ENCODE measurements at regions not wholly inside any gene's neighbourhood (a gene's known extent, or its start where the extent isn't known, plus 50 kb on each side); places are given as distances from the start of the nearest gene placed in this dataset.
"Not testable (repeated sequence)": the region's sequence is repeated elsewhere in the genome, so short reads cannot be mapped to it uniquely, and the experiment has no call there.

DNA sequence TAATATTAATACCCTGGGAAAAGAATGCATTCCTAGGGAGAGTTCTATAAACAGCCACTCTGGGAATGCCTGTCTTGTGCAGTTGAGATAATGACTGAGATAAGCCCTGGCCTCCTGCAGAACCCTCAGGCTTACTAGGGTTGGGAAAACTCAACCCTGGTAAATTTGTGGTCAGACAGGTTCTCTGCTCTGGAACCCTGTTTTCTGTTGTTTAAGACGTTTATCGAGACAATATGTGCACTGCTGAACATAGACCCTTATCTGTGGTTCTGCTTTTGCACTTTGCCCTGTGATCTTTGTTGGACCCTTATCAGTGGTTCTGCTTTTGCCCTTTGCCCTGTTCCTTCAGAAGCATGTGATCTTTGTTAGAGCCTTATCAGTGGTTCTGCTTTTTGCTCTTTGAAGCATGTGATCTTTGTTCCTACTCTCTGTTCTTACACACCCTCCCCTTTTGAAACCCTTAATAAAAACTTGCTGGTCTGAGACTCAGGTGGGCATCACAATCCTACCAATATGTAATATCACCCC lies 2754.0 kb downstream of the PCDH9 start:
- not testable (repeated sequence) for H3K9me3 ChIP-seq (ENCODE audit: control insufficient read depth in 2 of 2, insufficient read depth in 1 of 2, low read depth in 1 of 2, low read length in 1 of 2); H3K27ac ChIP-seq (ENCODE audit: low read depth in 1 of 3, low read length in 2 of 3); FAIRE-seq; H3K27me3 ChIP-seq (ENCODE audit: control insufficient read depth in 3 of 3, insufficient read depth in 3 of 3, low read length in 3 of 3); H3K36me3 ChIP-seq (ENCODE audit: control insufficient read depth in 3 of 3, insufficient read depth in 2 of 3, low read depth in 1 of 3, low read length in 3 of 3); H3K4me3 ChIP-seq (ENCODE audit: low read depth in 1 of 3, low read length in 3 of 3); H3K4me1 ChIP-seq (ENCODE audit: control insufficient read depth in 3 of 3, insufficient read depth in 2 of 3, low read depth in 1 of 3, low read length in 2 of 3)
- 24 to 64% (median 27%) methylated on average over 2 of the region's 2 CpGs for WGBS, 3 donors
- DNase-seq = peak in 1 of 2 donors; percentile 19

DNA sequence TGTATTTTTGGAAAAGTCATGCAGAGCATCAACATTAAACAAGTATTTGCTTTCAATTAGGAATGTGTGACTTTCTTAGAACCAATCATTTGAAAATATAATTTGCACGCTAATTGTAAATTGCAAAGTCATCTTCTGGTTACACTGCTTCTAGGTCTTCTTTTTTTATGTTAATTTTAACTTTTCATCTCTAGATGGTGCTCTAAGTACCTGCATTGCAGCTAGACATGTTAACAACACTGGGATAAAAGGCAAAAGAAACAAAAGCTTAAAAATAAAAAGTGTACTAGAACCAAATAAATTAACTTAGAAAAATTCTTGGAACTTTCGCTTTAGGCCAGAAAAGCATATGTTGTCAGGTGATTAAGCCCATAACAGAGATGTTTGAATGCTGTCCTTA lies 2758.2 kb downstream of the PCDH9 start:
- H3K27ac ChIP-seq (ENCODE audit: low read depth in 1 of 3, low read length in 2 of 3) = no peak overlapping the region

DNA sequence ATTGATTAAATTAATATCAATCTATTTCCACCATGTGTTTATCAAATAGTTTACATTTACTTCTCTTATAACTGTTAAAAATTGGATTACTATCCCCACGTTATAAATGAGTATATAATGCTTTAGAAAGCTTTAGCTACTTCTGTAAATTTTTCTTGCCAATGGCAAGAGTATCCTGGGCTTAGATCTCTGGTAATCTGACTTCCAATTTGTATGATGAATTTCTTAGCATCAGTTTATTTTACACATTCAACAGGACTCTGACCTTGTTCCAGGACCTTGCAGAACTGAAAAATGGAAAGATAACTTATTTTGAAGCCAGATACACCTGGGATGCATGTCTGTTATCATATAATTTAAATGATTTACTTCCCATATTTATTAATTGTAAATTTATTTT lies 2759.4 kb downstream of the PCDH9 start:
- Histone ChIP-seq H3K27me3 (ENCODE audit: control insufficient read depth in 3 of 3, insufficient read depth in 3 of 3, low read length in 3 of 3) (no peaks in the 10 kb centered on the region), H3K4me3 (ENCODE audit: low read depth in 1 of 3, low read length in 3 of 3) (no peak overlapping the region), H3K27ac (ENCODE audit: low read depth in 1 of 3, low read length in 2 of 3) (no peak overlapping the region), H3K9me3 (ENCODE audit: control insufficient read depth in 2 of 2, insufficient read depth in 1 of 2, low read depth in 1 of 2, low read length in 1 of 2) (peaks cover 0 to 1% of the 10 kb centered on the region in 2 donors), H3K36me3 (ENCODE audit: control insufficient read depth in 3 of 3, insufficient read depth in 2 of 3, low read depth in 1 of 3, low read length in 3 of 3) (no peaks in the 10 kb centered on the region), H3K4me1 (ENCODE audit: control insufficient read depth in 3 of 3, insufficient read depth in 2 of 3, low read depth in 1 of 3, low read length in 2 of 3) (no peaks in the 10 kb centered on the region)
- no peak for DNase-seq
- no peak for FAIRE-seq
- WGBS, 3 donors = 25 to 44% (median 38%) methylated on average over 1 of the region's 1 CpG

More for the DNA sequence above, 2758.2 kb downstream of the PCDH9 start:
- DNase-seq (no peak), FAIRE-seq (no peak)
- Histone ChIP-seq H3K9me3 (ENCODE audit: control insufficient read depth in 2 of 2, insufficient read depth in 1 of 2, low read depth in 1 of 2, low read length in 1 of 2) (peaks cover 0 to 9% of the 10 kb centered on the region in 2 donors), H3K36me3 (ENCODE audit: control insufficient read depth in 3 of 3, insufficient read depth in 2 of 3, low read depth in 1 of 3, low read length in 3 of 3) (no peaks in the 10 kb centered on the region), H3K27me3 (ENCODE audit: control insufficient read depth in 3 of 3, insufficient read depth in 3 of 3, low read length in 3 of 3) (no peaks in the 10 kb centered on the region), H3K4me1 (ENCODE audit: control insufficient read depth in 3 of 3, insufficient read depth in 2 of 3, low read depth in 1 of 3, low read length in 2 of 3) (no peaks in the 10 kb centered on the region), H3K4me3 (ENCODE audit: low read depth in 1 of 3, low read length in 3 of 3) (no peak overlapping the region)
- 51 to 66% (median 60%) methylated on average over 2 of the region's 2 CpGs for WGBS, 3 donors

DNA sequence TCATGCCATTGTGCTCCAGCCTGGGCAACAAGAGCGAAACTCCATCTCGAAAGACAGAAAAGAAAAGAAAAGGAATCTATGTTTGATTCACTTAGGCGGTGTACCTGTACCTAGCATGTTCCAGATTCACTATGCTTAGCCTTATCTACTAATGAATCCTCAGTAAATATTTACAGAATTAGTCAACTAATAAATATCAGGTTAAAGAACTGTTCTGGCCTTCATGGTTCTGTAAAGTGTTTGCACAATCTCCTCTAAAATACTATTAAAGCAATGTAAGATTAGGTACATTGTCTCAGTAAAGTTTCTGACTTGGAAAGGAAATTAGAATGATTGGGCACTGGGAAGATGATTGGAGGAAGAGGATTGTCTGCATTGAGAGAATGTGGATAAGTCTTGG lies 2770.4 kb downstream of the PCDH9 start:
- no peaks in the 10 kb centered on the region for H3K27me3 ChIP-seq (ENCODE audit: control insufficient read depth in 3 of 3, insufficient read depth in 3 of 3, low read length in 3 of 3)
- H3K4me3 ChIP-seq (ENCODE audit: low read depth in 1 of 3, low read length in 3 of 3) = no peak overlapping the region
- H3K9me3 ChIP-seq (ENCODE audit: control insufficient read depth in 2 of 2, insufficient read depth in 1 of 2, low read depth in 1 of 2, low read length in 1 of 2) = no peaks in the 10 kb centered on the region
- WGBS, 3 donors = 90 to 99% (median 95%) methylated on average over 3 of the region's 3 CpGs
- H3K4me1 ChIP-seq (ENCODE audit: control insufficient read depth in 3 of 3, insufficient read depth in 2 of 3, low read depth in 1 of 3, low read length in 2 of 3) = no peaks in the 10 kb centered on the region
- FAIRE-seq (no peak), DNase-seq (no peak)
- no peaks in the 10 kb centered on the region for H3K36me3 ChIP-seq (ENCODE audit: control insufficient read depth in 3 of 3, insufficient read depth in 2 of 3, low read depth in 1 of 3, low read length in 3 of 3)
- H3K27ac ChIP-seq (ENCODE audit: low read depth in 1 of 3, low read length in 2 of 3) = no peak overlapping the region

DNA sequence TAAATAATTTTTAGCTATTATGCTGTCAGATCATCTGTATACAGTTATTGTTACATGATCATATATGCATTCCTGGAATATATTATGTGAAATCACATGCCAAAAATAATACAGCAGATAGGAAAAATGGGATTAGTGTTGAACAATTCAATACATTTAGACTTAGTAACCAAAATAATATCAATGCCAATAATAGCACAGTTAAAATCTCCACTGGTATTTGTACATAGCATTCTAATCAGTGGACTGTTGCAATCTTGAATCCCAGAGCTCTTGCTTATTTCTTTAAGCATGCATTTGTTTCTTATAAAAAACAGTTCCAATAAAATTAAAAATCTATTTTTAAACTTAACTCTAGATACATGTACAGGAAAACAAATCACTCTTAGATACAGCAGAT lies 2772.2 kb downstream of the PCDH9 start:
- Histone ChIP-seq H3K4me3 (ENCODE audit: low read depth in 1 of 3, low read length in 3 of 3) (no peak overlapping the region), H3K4me1 (ENCODE audit: control insufficient read depth in 3 of 3, insufficient read depth in 2 of 3, low read depth in 1 of 3, low read length in 2 of 3) (no peaks in the 10 kb centered on the region), H3K27me3 (ENCODE audit: control insufficient read depth in 3 of 3, insufficient read depth in 3 of 3, low read length in 3 of 3) (no peaks in the 10 kb centered on the region), H3K9me3 (ENCODE audit: control insufficient read depth in 2 of 2, insufficient read depth in 1 of 2, low read depth in 1 of 2, low read length in 1 of 2) (no peaks in the 10 kb centered on the region), H3K27ac (ENCODE audit: low read depth in 1 of 3, low read length in 2 of 3) (no peak overlapping the region), H3K36me3 (ENCODE audit: control insufficient read depth in 3 of 3, insufficient read depth in 2 of 3, low read depth in 1 of 3, low read length in 3 of 3) (no peaks in the 10 kb centered on the region)
- FAIRE-seq = no peak
- no peak for DNase-seq

DNA sequence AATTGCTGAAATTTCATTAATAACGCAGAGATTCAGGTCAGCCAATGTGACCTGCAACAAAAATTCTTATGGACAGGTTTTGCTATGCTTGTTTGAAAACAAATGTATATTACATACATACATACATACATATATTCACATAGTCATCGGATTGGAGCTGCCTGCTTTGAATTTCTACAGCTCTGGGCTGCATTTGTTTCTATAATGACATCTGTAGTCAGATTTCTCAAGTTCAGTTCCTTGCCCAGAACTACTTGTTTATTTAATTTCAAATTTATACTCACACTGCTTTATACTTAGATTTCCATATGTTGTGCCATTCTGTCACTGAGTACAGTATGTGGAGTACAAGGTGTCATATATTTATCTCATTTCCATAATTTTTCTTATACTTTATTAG lies 2775.0 kb downstream of the PCDH9 start:
- Histone ChIP-seq H3K9me3 (ENCODE audit: control insufficient read depth in 2 of 2, insufficient read depth in 1 of 2, low read depth in 1 of 2, low read length in 1 of 2) (no peaks in the 10 kb centered on the region), H3K27ac (ENCODE audit: low read depth in 1 of 3, low read length in 2 of 3) (no peak overlapping the region), H3K4me3 (ENCODE audit: low read depth in 1 of 3, low read length in 3 of 3) (no peak overlapping the region), H3K27me3 (ENCODE audit: control insufficient read depth in 3 of 3, insufficient read depth in 3 of 3, low read length in 3 of 3) (no peaks in the 10 kb centered on the region), H3K4me1 (ENCODE audit: control insufficient read depth in 3 of 3, insufficient read depth in 2 of 3, low read depth in 1 of 3, low read length in 2 of 3) (no peaks in the 10 kb centered on the region), H3K36me3 (ENCODE audit: control insufficient read depth in 3 of 3, insufficient read depth in 2 of 3, low read depth in 1 of 3, low read length in 3 of 3) (no peaks in the 10 kb centered on the region)
- WGBS, 3 donors = 57 to 63% (median 61%) methylated on average over 2 of the region's 2 CpGs
- no peak for DNase-seq
- FAIRE-seq = no peak

DNA sequence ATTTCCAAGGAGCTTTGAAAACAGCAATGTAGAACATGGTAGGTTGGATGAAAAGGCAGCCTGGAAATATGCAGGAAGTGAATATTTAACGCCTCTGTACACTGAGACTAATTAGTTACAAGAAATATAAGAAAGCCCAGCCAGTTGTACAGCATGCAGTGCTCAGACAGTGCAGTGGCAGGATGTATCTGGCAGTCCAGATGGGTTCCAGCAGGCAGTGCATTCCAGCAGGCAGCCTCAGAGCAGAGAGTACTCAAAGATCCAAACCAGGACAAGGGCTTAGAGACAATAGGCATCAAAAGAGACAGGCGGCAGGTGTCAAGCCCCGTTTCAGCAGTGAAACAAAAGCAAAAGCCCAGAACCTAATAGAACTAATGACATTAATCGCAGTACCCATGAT lies 2776.3 kb downstream of the PCDH9 start:
- Histone ChIP-seq H3K4me1 (ENCODE audit: control insufficient read depth in 3 of 3, insufficient read depth in 2 of 3, low read depth in 1 of 3, low read length in 2 of 3) (no peaks in the 10 kb centered on the region), H3K27ac (ENCODE audit: low read depth in 1 of 3, low read length in 2 of 3) (no peak overlapping the region), H3K36me3 (ENCODE audit: control insufficient read depth in 3 of 3, insufficient read depth in 2 of 3, low read depth in 1 of 3, low read length in 3 of 3) (no peaks in the 10 kb centered on the region), H3K4me3 (ENCODE audit: low read depth in 1 of 3, low read length in 3 of 3) (no peak overlapping the region), H3K9me3 (ENCODE audit: control insufficient read depth in 2 of 2, insufficient read depth in 1 of 2, low read depth in 1 of 2, low read length in 1 of 2) (no peaks in the 10 kb centered on the region), H3K27me3 (ENCODE audit: control insufficient read depth in 3 of 3, insufficient read depth in 3 of 3, low read length in 3 of 3) (no peaks in the 10 kb centered on the region)
- FAIRE-seq = no peak
- 62 to 68% (median 63%) methylated on average over 4 of the region's 4 CpGs for WGBS, 3 donors
- no peak for DNase-seq

DNA sequence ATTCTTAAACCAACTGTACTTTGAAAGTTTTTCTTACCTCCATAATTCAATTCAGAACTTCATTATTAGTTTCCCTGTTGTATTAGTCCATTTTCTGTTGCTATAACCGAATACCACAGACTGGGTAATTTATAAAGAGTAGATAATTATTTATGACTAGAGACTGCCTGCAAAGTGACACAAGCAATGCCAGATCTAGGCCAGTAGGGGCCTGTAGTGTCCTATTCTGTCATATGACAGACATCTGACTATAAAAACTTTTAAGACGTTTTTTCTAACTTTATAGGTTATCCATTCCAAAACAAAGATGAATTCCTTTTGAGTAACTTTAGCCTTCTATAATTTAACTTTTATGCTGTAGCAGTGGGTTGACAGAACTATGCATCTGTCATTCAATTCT lies 2783.8 kb downstream of the PCDH9 start:
- H3K4me3 ChIP-seq (ENCODE audit: low read depth in 1 of 3, low read length in 3 of 3) = no peak overlapping the region
- no peak for DNase-seq
- 10 to 56% (median 20%) methylated on average over 2 of the region's 2 CpGs for WGBS, 3 donors
- no peak overlapping the region for H3K27ac ChIP-seq (ENCODE audit: low read depth in 1 of 3, low read length in 2 of 3)
- no peaks in the 10 kb centered on the region for H3K27me3 ChIP-seq (ENCODE audit: control insufficient read depth in 3 of 3, insufficient read depth in 3 of 3, low read length in 3 of 3)
- no peaks in the 10 kb centered on the region for H3K36me3 ChIP-seq (ENCODE audit: control insufficient read depth in 3 of 3, insufficient read depth in 2 of 3, low read depth in 1 of 3, low read length in 3 of 3)
- no peaks in the 10 kb centered on the region for H3K4me1 ChIP-seq (ENCODE audit: control insufficient read depth in 3 of 3, insufficient read depth in 2 of 3, low read depth in 1 of 3, low read length in 2 of 3)
- no peaks in the 10 kb centered on the region for H3K9me3 ChIP-seq (ENCODE audit: control insufficient read depth in 2 of 2, insufficient read depth in 1 of 2, low read depth in 1 of 2, low read length in 1 of 2)
- FAIRE-seq = no peak

DNA sequence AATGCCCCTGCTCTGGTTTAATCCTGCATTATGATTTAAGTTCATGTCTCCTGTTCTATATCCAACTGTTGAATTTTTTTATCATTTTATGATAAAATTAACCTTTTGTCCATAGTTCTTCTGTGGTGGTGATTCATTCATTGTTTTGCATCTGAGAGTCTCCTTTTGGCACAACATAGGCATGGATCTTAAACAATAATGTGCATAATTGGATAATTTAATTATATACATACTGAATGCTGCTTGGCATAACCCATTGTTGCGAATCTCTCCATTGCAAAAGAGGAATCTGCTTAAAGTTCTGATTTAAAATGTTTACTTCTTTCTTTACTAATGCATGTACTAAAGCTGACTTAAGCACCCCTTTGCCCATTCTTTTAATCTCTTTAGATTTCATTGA lies 2788.4 kb downstream of the PCDH9 start:
- no peak for FAIRE-seq

More for the DNA sequence above, 2788.4 kb downstream of the PCDH9 start:
- no peaks in the 10 kb centered on the region for H3K4me1 ChIP-seq (ENCODE audit: control insufficient read depth in 3 of 3, insufficient read depth in 2 of 3, low read depth in 1 of 3, low read length in 2 of 3)
- 81 to 91% (median 83%) methylated on average over 1 of the region's 1 CpG for whole genome bisulfite sequencing, 3 donors
- no peaks in the 10 kb centered on the region for H3K36me3 ChIP-seq (ENCODE audit: control insufficient read depth in 3 of 3, insufficient read depth in 2 of 3, low read depth in 1 of 3, low read length in 3 of 3)
- H3K9me3 ChIP-seq (ENCODE audit: control insufficient read depth in 2 of 2, insufficient read depth in 1 of 2, low read depth in 1 of 2, low read length in 1 of 2) = no peaks in the 10 kb centered on the region
- H3K27ac ChIP-seq (ENCODE audit: low read depth in 1 of 3, low read length in 2 of 3) = no peak overlapping the region
- H3K4me3 ChIP-seq (ENCODE audit: low read depth in 1 of 3, low read length in 3 of 3) = no peak overlapping the region
- DNase-seq = no peak
- H3K27me3 ChIP-seq (ENCODE audit: control insufficient read depth in 3 of 3, insufficient read depth in 3 of 3, low read length in 3 of 3) = no peaks in the 10 kb centered on the region
